H1 (cell line): ENCODE measurements at regions not wholly inside any gene's neighbourhood (a gene's known extent, or its start where the extent isn't known, plus 50 kb on each side); places are given as distances from the start of the nearest gene placed in this dataset.

Experiments used
- CTCF ChIA-PET: fragments of 300-600 bp; sonication (Branson Sonifier 250); formaldehyde crosslinking; loops from one replicate; lab custom pipeline; 2021; ENCODE audit not compliant: partially characterized antibody; lab: Charles Lee
- POLR2A ChIA-PET: fragments of 300-600 bp; sonication (Branson Sonifier 250); formaldehyde crosslinking; loops from one replicate; lab custom pipeline; 2021; ENCODE audit warnings: inconsistent platforms; ENCODE audit not compliant: partially characterized antibody; lab: Charles Lee
- DNase-seq, 2 experiments: peaks; one replicate each; pipeline versions ENCODE4 v3.0.0 to v3.0.0-alpha.2; 2010 to 2022; ENCODE audit warnings: low spot score in 2 of 2, low read depth in 1 of 2, mixed read lengths in 1 of 2
- FAIRE-seq: peaks from 2 replicates; lab custom pipeline; 2011; peaks lifted over from hg19 to GRCh38; lab: Jason Lieb, UNC
- H2AFZ ChIP-seq: 2 replicates; pipeline ENCODE4 v1.8.1; 2012; ENCODE audit warnings: low read length, inconsistent platforms
- H2AK5ac ChIP-seq: 2 replicates; pipeline ENCODE4 v1.6.1; 2013; ENCODE audit warnings: low read depth, low read length
- H2BK120ac ChIP-seq: replicated peaks from 2 replicates; pipeline ENCODE3; 2013; ENCODE audit warnings: low read depth, low read length, inconsistent platforms
- H2BK12ac ChIP-seq: 2 replicates; pipeline ENCODE4 v1.6.1; 2013; ENCODE audit warnings: low read depth, low read length
- H2BK15ac ChIP-seq: 2 replicates; pipeline ENCODE4 v1.6.1; 2013; ENCODE audit warnings: low read length
- H2BK20ac ChIP-seq: 2 replicates; pipeline ENCODE4 v1.6.1; 2013; ENCODE audit warnings: low read length
- H2BK5ac ChIP-seq: 2 replicates; pipeline ENCODE4 v1.6.1; 2013; ENCODE audit warnings: low read depth, low read length
- H3K14ac ChIP-seq: 2 replicates; pipeline ENCODE4 v1.6.1; 2013; ENCODE audit warnings: inconsistent platforms; ENCODE audit not compliant: insufficient read length
- H3K18ac ChIP-seq: 2 replicates; pipeline ENCODE4 v1.6.1; 2013; ENCODE audit warnings: low read length; ENCODE audit errors: extremely low read depth
- H3K23ac ChIP-seq: 2 replicates; pipeline ENCODE4 v1.6.1; 2013; ENCODE audit warnings: inconsistent platforms; ENCODE audit not compliant: insufficient read length
- H3K23me2 ChIP-seq: 2 replicates; pipeline ENCODE4 v1.6.1; 2013; ENCODE audit warnings: low read depth, low read length
- H3K27ac ChIP-seq: 2 replicates; pipeline ENCODE4 v1.6.1; 2011; ENCODE audit warnings: low read depth, low read length, inconsistent platforms
- H3K27me3 ChIP-seq, 4 experiments: replicated peaks in 1 of 4; 1 replicate in 1 of 4; 2 replicates in 3 of 4; pipeline versions ENCODE4 v1.6.1 to v1.8.1; 2011 to 2013; ENCODE audit warnings: low read length in 3 of 4, mild to moderate bottlenecking in 3 of 4, inconsistent platforms in 2 of 4, mixed read lengths in 2 of 4, moderate library complexity in 1 of 4; ENCODE audit not compliant: control insufficient read depth in 3 of 4, insufficient read depth in 3 of 4; ENCODE audit errors: extremely low read depth in 1 of 4
- H3K36me3 ChIP-seq, 4 experiments: 2 replicates each; pipeline versions ENCODE4 v1.6.1 to v1.8.1; 2011 to 2013; ENCODE audit warnings: mild to moderate bottlenecking in 4 of 4, low read length in 3 of 4, moderate library complexity in 2 of 4, control low read depth in 1 of 4, inconsistent platforms in 1 of 4; ENCODE audit not compliant: insufficient read depth in 4 of 4, control insufficient read depth in 2 of 4
- H3K4ac ChIP-seq: replicated peaks from 2 replicates; pipeline ENCODE3; 2013; ENCODE audit warnings: low read length, low read depth, mixed read lengths, inconsistent platforms; ENCODE audit not compliant: insufficient read length
- H3K4me1 ChIP-seq, 4 experiments: replicated peaks in 1 of 4; 1 replicate in 1 of 4; 2 replicates in 3 of 4; pipeline versions ENCODE4 v1.6.1 to v1.8.1; 2011 to 2013; ENCODE audit warnings: low read length in 3 of 4, inconsistent platforms in 2 of 4, mixed read lengths in 1 of 4; ENCODE audit not compliant: insufficient read depth in 4 of 4, control insufficient read depth in 3 of 4
- H3K4me2 ChIP-seq, 2 experiments: 2 replicates each; pipeline versions ENCODE4 v1.6.1 to v1.8.1; 2011 to 2013; ENCODE audit warnings: low read depth in 2 of 2, low read length in 2 of 2, control low read depth in 1 of 2, inconsistent platforms in 1 of 2, mild to moderate bottlenecking in 1 of 2; ENCODE audit not compliant: insufficient read depth in 1 of 2
- H3K4me3 ChIP-seq, 4 experiments: fragments of 200-600, 300-600 bp in 1 of 4; sonication (generic), shearing (Covaris generic), sonication (Bioruptor Twin) in 1 of 4; 2 replicates each; pipeline versions ENCODE4 v1.5.1 to v1.8.1; 2011 to 2016; ENCODE audit warnings: low read length in 4 of 4, low read depth in 3 of 4, control low read depth in 2 of 4, inconsistent platforms in 2 of 4, mild to moderate bottlenecking in 2 of 4, mixed read lengths in 1 of 4, moderate library complexity in 1 of 4; ENCODE audit not compliant: insufficient read depth in 2 of 4; ENCODE audit errors: extremely low read depth in 1 of 4
- H3K56ac ChIP-seq: replicated peaks from 2 replicates; pipeline ENCODE3; 2013; ENCODE audit warnings: low read depth, mild to moderate bottlenecking, mixed read lengths, low read length, inconsistent platforms; ENCODE audit not compliant: insufficient read length
- H3K79me1 ChIP-seq: 2 replicates; pipeline ENCODE4 v1.6.1; 2013; ENCODE audit warnings: low read depth, low read length, control low read depth
- H3K79me2 ChIP-seq, 2 experiments: 2 replicates each; pipeline versions ENCODE4 v1.6.1 to v1.8.1; 2012 to 2013; ENCODE audit warnings: low read length in 2 of 2, mild to moderate bottlenecking in 2 of 2, inconsistent platforms in 1 of 2; ENCODE audit not compliant: insufficient read depth in 2 of 2, control insufficient read depth in 1 of 2
- H3K9ac ChIP-seq, 4 experiments: replicated peaks in 1 of 4; 1 replicate in 1 of 4; 2 replicates in 3 of 4; pipeline versions ENCODE4 v1.6.1 to v1.8.1; 2011 to 2013; ENCODE audit warnings: low read depth in 3 of 4, low read length in 3 of 4, control low read depth in 2 of 4, mild to moderate bottlenecking in 2 of 4, moderate library complexity in 2 of 4, inconsistent platforms in 1 of 4; ENCODE audit errors: extremely low read depth in 1 of 4
- H3K9me3 ChIP-seq, 2 experiments: 2 replicates each; pipeline versions ENCODE4 v1.6.1 to v1.8.1; 2012 to 2013; ENCODE audit warnings: mild to moderate bottlenecking in 2 of 2, moderate library complexity in 2 of 2, control low read depth in 1 of 2, inconsistent platforms in 1 of 2, low read depth in 1 of 2, low read length in 1 of 2, mixed read lengths in 1 of 2; ENCODE audit not compliant: insufficient read depth in 2 of 2
- H4K20me1 ChIP-seq, 2 experiments: replicated peaks in 1 of 2; 2 replicates each; pipeline versions ENCODE3 to v1.8.1; 2011 to 2013; ENCODE audit warnings: inconsistent platforms in 2 of 2, low read length in 2 of 2, mild to moderate bottlenecking in 1 of 2; ENCODE audit not compliant: insufficient read depth in 2 of 2, control insufficient read depth in 1 of 2
- H4K5ac ChIP-seq: 2 replicates; pipeline ENCODE4 v1.6.1; 2013; ENCODE audit warnings: low read length, low read depth, mixed read lengths, inconsistent platforms; ENCODE audit not compliant: insufficient read length
- H4K8ac ChIP-seq: 2 replicates; pipeline ENCODE4 v1.8.0; 2013; ENCODE audit warnings: mild to moderate bottlenecking, moderate library complexity, low read length, inconsistent platforms; ENCODE audit not compliant: insufficient read depth; ENCODE audit errors: extremely low read depth
- H4K91ac ChIP-seq: replicated peaks from 2 replicates; pipeline ENCODE3; 2013; ENCODE audit warnings: low read length, mixed read lengths, inconsistent platforms; ENCODE audit not compliant: insufficient read length
- BRCA1 ChIP-seq: IDR thresholded peaks from 2 replicates; pipeline ENCODE4 v1.6.1; 2012; ENCODE audit warnings: low read depth, low read length, improper control_type of control experiment
- EP300 ChIP-seq, 2 experiments: IDR thresholded peaks; 1 replicate in 1 of 2; 2 replicates in 1 of 2; pipeline ENCODE4 v1.6.1; 2011 to 2012; ENCODE audit warnings: low read depth in 2 of 2, low read length in 2 of 2, mild to moderate bottlenecking in 2 of 2, borderline replicate concordance in 1 of 2, inconsistent platforms in 1 of 2, moderate library complexity in 1 of 2
- EZH2 ChIP-seq: fragments of 200-600 bp; sonication (generic); IDR thresholded peaks from 2 replicates; pipeline ENCODE4 v1.7.1; 2012; ENCODE audit warnings: low read depth, mild to moderate bottlenecking, moderate library complexity, low read length, inconsistent platforms; ENCODE audit not compliant: severe bottlenecking
- JUN ChIP-seq: IDR thresholded peaks from 2 replicates; pipeline ENCODE4 v1.6.1; 2011; ENCODE audit warnings: low read depth, mild to moderate bottlenecking, improper control_type of control experiment, low read length
- RNF2 ChIP-seq: fragments of 200-900, 300-1000 bp; sonication (generic); IDR thresholded peaks from 2 replicates; pipeline ENCODE4 v1.7.1; 2016; ENCODE audit warnings: borderline replicate concordance, low read depth, mild to moderate bottlenecking, antibody characterized with exemption, low read length; ENCODE audit not compliant: poor library complexity, severe bottlenecking; ENCODE audit errors: missing control alignments
- TEAD4 ChIP-seq: IDR thresholded peaks from 2 replicates; pipeline ENCODE4 v1.6.1; 2012; ENCODE audit warnings: low read depth, low read length, inconsistent platforms, mixed read lengths
- WGBS, 2 experiments: shearing (Covaris generic) in 1 of 2; methylation state at CpG; one replicate each; pipeline versions ENCODE4 v1.1.6 to v1.1.7; 2013 to 2015; ENCODE audit warnings: low lambda C conversion rate in 2 of 2, mixed read lengths in 2 of 2, inconsistent platforms in 1 of 2, low coverage in 1 of 2, missing lambda C conversion rate in 1 of 2; ENCODE audit not compliant: insufficient replicate concordance in 2 of 2, insufficient coverage in 1 of 2, insufficient read length in 1 of 2; ENCODE audit errors: extremely low coverage in 1 of 2, missing lambda C conversion rate in 1 of 2; 5-methylcytosine and 5-hydroxymethylcytosine counted together
- TF ChIP-seq, protein P1 (sequence below): IDR thresholded peaks from 2 replicates; pipeline ENCODE4 v1.6.1; 2011; ENCODE audit warnings: low read depth, mild to moderate bottlenecking, low read length; ENCODE audit not compliant: insufficient read depth

DNA sequence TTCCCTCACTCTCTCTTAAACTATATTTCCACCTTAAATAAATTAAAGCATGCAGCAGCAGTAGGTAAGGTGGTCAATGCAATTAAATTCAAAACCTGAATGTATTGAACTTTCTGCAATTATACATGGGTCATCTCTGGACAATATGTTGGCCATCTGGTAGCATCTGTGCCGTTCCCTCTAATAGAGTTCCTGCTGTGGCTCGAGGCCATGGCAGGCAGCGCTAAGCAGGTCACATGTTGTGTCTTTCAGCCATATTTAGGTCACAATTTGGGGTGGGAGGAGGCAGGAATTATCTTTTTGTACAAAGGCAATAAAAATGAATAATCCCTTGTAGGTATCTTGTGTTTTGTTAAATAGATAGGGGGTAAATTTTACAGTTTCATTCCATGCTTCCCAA is 676.2 kb downstream of the ZEB2 start:
- POLR2A ChIA-PET, result interaction anchor here (0.6 kb wide), 1 partner anchor 43 kb away, joined by 3 read pairs; no protein-coding TSS in a partner anchor
- Histone ChIP-seq H3K9me3 (no peaks in the 10 kb centered on the region), H3K56ac (no peak overlapping the region), H2AK5ac (no peak overlapping the region), H3K79me2 (no peaks in the 10 kb centered on the region), H2BK15ac (no peak overlapping the region), H3K4me2 (no peak overlapping the region), H3K14ac (no peak overlapping the region), H2BK12ac (no peak overlapping the region), H2BK20ac (no peak overlapping the region), H3K23ac (no peak overlapping the region), H4K20me1 (peaks cover 0 to 1% of the 10 kb centered on the region in 2 experiments), H3K4ac (no peak overlapping the region), H3K4me3 (no peak overlapping the region), H2BK120ac (no peak overlapping the region), H3K23me2 (no peaks in the 10 kb centered on the region; the same call in 1 of the 2 replicates), H3K27me3 (peaks cover 0 to 1% (median 0%) of the 10 kb centered on the region in 4 experiments; a peak in 1 of 7 replicates), H2AFZ (no peak overlapping the region), H4K5ac (no peak overlapping the region), H3K27ac (no peak overlapping the region), H3K18ac (no peak overlapping the region), H4K8ac (no peak overlapping the region), H3K9ac (no peak overlapping the region), H2BK5ac (no peak overlapping the region), H4K91ac (no peak overlapping the region), H3K4me1 (no peaks in the 10 kb centered on the region), H3K36me3 (no peaks in the 10 kb centered on the region), H3K79me1 (no peaks in the 10 kb centered on the region)
- no peak for DNase-seq
- 92% methylated on average over 3 of the region's 3 CpGs; no CpG with 5 or more reads in 1 of the 2 experiments for WGBS, 2 experiments
- FAIRE-seq, result no peak
- CTCF ChIA-PET, result interaction anchor here (0.9 kb wide), 1 partner anchor 8 kb away, joined by 3 read pairs; no protein-coding TSS in a partner anchor
- no peak for TF ChIP-seq BRCA1
- TF ChIP-seq, protein P1, sequence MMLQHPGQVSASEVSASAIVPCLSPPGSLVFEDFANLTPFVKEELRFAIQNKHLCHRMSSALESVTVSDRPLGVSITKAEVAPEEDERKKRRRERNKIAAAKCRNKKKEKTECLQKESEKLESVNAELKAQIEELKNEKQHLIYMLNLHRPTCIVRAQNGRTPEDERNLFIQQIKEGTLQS, result no peak
- TF ChIP-seq RNF2, result no peak
- no peak for TF ChIP-seq JUN
- TF ChIP-seq EP300 (IDR thresholded peaks at IDR 0.05; ENCODE audit: borderline replicate concordance in 1 of 2, low read depth in 2 of 2, low read length in 2 of 2), result no peak
- no peak for TF ChIP-seq TEAD4
- no peak for TF ChIP-seq EZH2
